ENCODE measurements at regions not wholly inside any gene's neighbourhood (a gene's known extent, or its start where the extent isn't known, plus 50 kb on each side); places are given as distances from the start of the nearest gene placed in this dataset.

- no peaks in the 10 kb centered on the region for H3K4me1 ChIP-seq (ENCODE audit: control insufficient read depth in 2 of 3, insufficient read depth in 2 of 3, low read depth in 1 of 3, low read length in 3 of 3)
- DNase-seq, result no peak
- no peak for FAIRE-seq
- H3K9me3 ChIP-seq (ENCODE audit: control insufficient read depth in 2 of 3, insufficient read depth in 1 of 3, low read length in 3 of 3), result peaks cover 0 to 4% (median 0%) of the 10 kb centered on the region in 3 donors
- H3K27me3 ChIP-seq (ENCODE audit: control insufficient read depth, insufficient read depth, low read length), result no peaks in the 10 kb centered on the region
- no peaks in the 10 kb centered on the region for H3K36me3 ChIP-seq (ENCODE audit: control insufficient read depth in 2 of 3, insufficient read depth in 3 of 3, low read length in 3 of 3)
- H3K4me3 ChIP-seq (ENCODE audit: low read length in 3 of 3), result no peak overlapping the region
- intact Hi-C loops (cut with DNase I), result no loop called here
- no peak overlapping the region for H3K9ac ChIP-seq (ENCODE audit: low read length in 3 of 3)
- H3K27ac ChIP-seq (ENCODE audit: low read depth in 2 of 2, low read length in 2 of 2), result no peak overlapping the region
- TF ChIP-seq CTCF (IDR thresholded peaks at IDR 0.05; ENCODE audit: borderline replicate concordance, extremely low read depth, insufficient read depth), result no peak
Observed at GRCh38 chr2:194557993-194558392, 1099.0 kb upstream of the SLC39A10 start.

GRCh38 chr2:194556629-194557028 is 1100.4 kb upstream of the SLC39A10 start:
- no peak for DNase-seq
- H3K27me3 ChIP-seq (ENCODE audit: control insufficient read depth, insufficient read depth, low read length), result no peaks in the 10 kb centered on the region
- H3K36me3 ChIP-seq (ENCODE audit: control insufficient read depth in 2 of 3, insufficient read depth in 3 of 3, low read length in 3 of 3), result no peaks in the 10 kb centered on the region
- no peak overlapping the region for H3K9ac ChIP-seq (ENCODE audit: low read length in 3 of 3)
- H3K27ac ChIP-seq (ENCODE audit: low read depth in 2 of 2, low read length in 2 of 2), result no peak overlapping the region
- TF ChIP-seq CTCF (IDR thresholded peaks at IDR 0.05; ENCODE audit: borderline replicate concordance, extremely low read depth, insufficient read depth), result no peak
- H3K4me1 ChIP-seq (ENCODE audit: control insufficient read depth in 2 of 3, insufficient read depth in 2 of 3, low read depth in 1 of 3, low read length in 3 of 3), result no peaks in the 10 kb centered on the region
- peaks cover 0 to 4% (median 0%) of the 10 kb centered on the region in 3 donors for H3K9me3 ChIP-seq (ENCODE audit: control insufficient read depth in 2 of 3, insufficient read depth in 1 of 3, low read length in 3 of 3)
- intact Hi-C loops (cut with DNase I), result no loop called here
- no peak overlapping the region for H3K4me3 ChIP-seq (ENCODE audit: low read length in 3 of 3)
- FAIRE-seq, result no peak

- DNase-seq (no peak), FAIRE-seq (no peak)
- TF ChIP-seq CTCF (IDR thresholded peaks at IDR 0.05; ENCODE audit: borderline replicate concordance, extremely low read depth, insufficient read depth), result no peak
- intact Hi-C loops (cut with DNase I), result no loop called here
- no peaks in the 10 kb centered on the region for H3K27me3 ChIP-seq (ENCODE audit: control insufficient read depth, insufficient read depth, low read length)
- H3K4me1 ChIP-seq (ENCODE audit: control insufficient read depth in 2 of 3, insufficient read depth in 2 of 3, low read depth in 1 of 3, low read length in 3 of 3), result no peaks in the 10 kb centered on the region
- H3K9me3 ChIP-seq (ENCODE audit: control insufficient read depth in 2 of 3, insufficient read depth in 1 of 3, low read length in 3 of 3), result no peaks in the 10 kb centered on the region
- no peaks in the 10 kb centered on the region for H3K36me3 ChIP-seq (ENCODE audit: control insufficient read depth in 2 of 3, insufficient read depth in 3 of 3, low read length in 3 of 3)
- H3K27ac ChIP-seq (ENCODE audit: low read depth in 2 of 2, low read length in 2 of 2), result no peak overlapping the region
- no peak overlapping the region for H3K4me3 ChIP-seq (ENCODE audit: low read length in 3 of 3)
- H3K9ac ChIP-seq (ENCODE audit: low read length in 3 of 3), result no peak overlapping the region
Observed at GRCh38 chr2:194553980-194554379, 1103.0 kb upstream of the SLC39A10 start.

GRCh38 chr2:194550702-194551101 is 1106.3 kb upstream of the SLC39A10 start:
- H3K4me1 ChIP-seq (ENCODE audit: control insufficient read depth in 2 of 3, insufficient read depth in 2 of 3, low read depth in 1 of 3, low read length in 3 of 3), result no peaks in the 10 kb centered on the region
- no peaks in the 10 kb centered on the region for H3K36me3 ChIP-seq (ENCODE audit: control insufficient read depth in 2 of 3, insufficient read depth in 3 of 3, low read length in 3 of 3)
- no peak overlapping the region for H3K9ac ChIP-seq (ENCODE audit: low read length in 3 of 3)
- intact Hi-C loops (cut with DNase I), result no loop called here
- no peak for TF ChIP-seq CTCF (IDR thresholded peaks at IDR 0.05; ENCODE audit: borderline replicate concordance, extremely low read depth, insufficient read depth)
- no peaks in the 10 kb centered on the region for H3K27me3 ChIP-seq (ENCODE audit: control insufficient read depth, insufficient read depth, low read length)
- no peak overlapping the region for H3K4me3 ChIP-seq (ENCODE audit: low read length in 3 of 3)
- no peak overlapping the region for H3K27ac ChIP-seq (ENCODE audit: low read depth in 2 of 2, low read length in 2 of 2)
- DNase-seq (no peak), FAIRE-seq (no peak)
- peaks cover 0 to 2% (median 0%) of the 10 kb centered on the region in 3 donors for H3K9me3 ChIP-seq (ENCODE audit: control insufficient read depth in 2 of 3, insufficient read depth in 1 of 3, low read length in 3 of 3)
